Spleen (tissue), 7 donors: ENCODE measurements at regions not wholly inside any gene's neighbourhood (a gene's known extent, or its start where the extent isn't known, plus 50 kb on each side); places are given as distances from the start of the nearest gene placed in this dataset.

Experiments
- CTCF ChIP-seq, 11 experiments: fragments of 200-600 bp in 7 of 11; fragments of 450-650 bp in 4 of 11; sonication (generic) in 4 of 11; IDR thresholded peaks in 8 of 11; conservative IDR thresholded peaks in 3 of 11; 1 replicate in 7 of 11; 2 replicates in 4 of 11; pipeline versions ENCODE4 v1.4.0 to v1.8.0; 2016 to 2021; ENCODE audit warnings: antibody characterized with exemption in 11 of 11, inconsistent platforms in 4 of 11, mild to moderate bottlenecking in 1 of 11
- POLR2A ChIP-seq, 3 donors: fragments of 450-650 bp; IDR thresholded peaks; one replicate each; pipeline ENCODE4 v1.5.1; 2017; ENCODE audit warnings: antibody characterized with exemption in 3 of 3, mild to moderate bottlenecking in 1 of 3
- POLR2AphosphoS5 ChIP-seq, 3 donors: sonication (generic); formaldehyde crosslinking; IDR thresholded peaks; one replicate each; pipeline ENCODE4 v1.5.1; 2017; ENCODE audit warnings: antibody characterized with exemption in 3 of 3
- donor health status: DM: no; HTN: no; CAD: no; lungs with moderate emphysema.
- donor health status: DM: no; HTN: no; CAD: no.
- donor health status: DM: no; HTN: no; CAD: no.

GRCh38 chrX:8043546-8043945 lies 116.3 kb upstream of the PNPLA4 start:
- TF ChIP-seq CTCF (IDR thresholded peaks at IDR 0.05 in 8 of 11, conservative IDR thresholded peaks at IDR 0.05 in 3 of 11) (no peak), POLR2AphosphoS5 (IDR thresholded peaks at IDR 0.05) (no peak), POLR2A (IDR thresholded peaks at IDR 0.05) (no peak)
